ENCODE measurements at regions not wholly inside any gene's neighbourhood (a gene's known extent, or its start where the extent isn't known, plus 50 kb on each side); places are given as distances from the start of the nearest gene placed in this dataset.
"Not testable (repeated sequence)": the region's sequence is repeated elsewhere in the genome, so short reads cannot be mapped to it uniquely, and the experiment has no call there.

- no peak overlapping the region for H3K27ac Mint-ChIP-seq
These were observed 155.1 kb upstream of the TBL1XR1 start for GRCh38 chr3:177352424-177352823.

GRCh38 chr3:177353140-177353539 lies 155.9 kb upstream of the TBL1XR1 start:
- no peak overlapping the region for H3K27ac Mint-ChIP-seq
- no peaks in the 10 kb centered on the region for H3K9me3 Mint-ChIP-seq
- peaks cover 22% of the 10 kb centered on the region for H3K4me1 Mint-ChIP-seq (ENCODE audit: low read depth)
- no peak overlapping the region for H3K4me3 Mint-ChIP-seq
- H3K36me3 Mint-ChIP-seq (ENCODE audit: low read depth), result no peaks in the 10 kb centered on the region
- no peaks in the 10 kb centered on the region for H3K27me3 Mint-ChIP-seq (ENCODE audit: low read depth)

More at GRCh38 chr3:177352424-177352823, 155.1 kb upstream of the TBL1XR1 start:
- H3K9me3 Mint-ChIP-seq, result no peaks in the 10 kb centered on the region
- H3K27me3 Mint-ChIP-seq (ENCODE audit: low read depth), result no peaks in the 10 kb centered on the region
- H3K36me3 Mint-ChIP-seq (ENCODE audit: low read depth), result no peaks in the 10 kb centered on the region
- H3K4me1 Mint-ChIP-seq (ENCODE audit: low read depth), result peaks cover 22% of the 10 kb centered on the region
- H3K4me3 Mint-ChIP-seq, result no peak overlapping the region

GRCh38 chr3:177353879-177354278 lies 156.6 kb upstream of the TBL1XR1 start:
- H3K4me1 Mint-ChIP-seq (ENCODE audit: low read depth), result peaks cover 29% of the 10 kb centered on the region
- H3K4me3 Mint-ChIP-seq; H3K36me3 Mint-ChIP-seq (ENCODE audit: low read depth); H3K27ac Mint-ChIP-seq; H3K27me3 Mint-ChIP-seq (ENCODE audit: low read depth); H3K9me3 Mint-ChIP-seq: not testable (repeated sequence)

GRCh38 chr3:177354466-177354865 lies 157.2 kb upstream of the TBL1XR1 start:
- no peaks in the 10 kb centered on the region for H3K27me3 Mint-ChIP-seq (ENCODE audit: low read depth)
- H3K36me3 Mint-ChIP-seq (ENCODE audit: low read depth), result no peaks in the 10 kb centered on the region
- no peaks in the 10 kb centered on the region for H3K9me3 Mint-ChIP-seq
- H3K27ac Mint-ChIP-seq, result no peak overlapping the region
- H3K4me3 Mint-ChIP-seq, result no peak overlapping the region
- peaks cover 27% of the 10 kb centered on the region for H3K4me1 Mint-ChIP-seq (ENCODE audit: low read depth)

- no peaks in the 10 kb centered on the region for H3K36me3 Mint-ChIP-seq (ENCODE audit: low read depth)
- no peak overlapping the region for H3K27ac Mint-ChIP-seq
- no peak overlapping the region for H3K4me3 Mint-ChIP-seq
- no peaks in the 10 kb centered on the region for H3K9me3 Mint-ChIP-seq
- H3K4me1 Mint-ChIP-seq (ENCODE audit: low read depth), result peaks cover 38% of the 10 kb centered on the region
- H3K27me3 Mint-ChIP-seq (ENCODE audit: low read depth), result peaks cover 3% of the 10 kb centered on the region
These were observed 158.8 kb upstream of the TBL1XR1 start for GRCh38 chr3:177356113-177356512.

- Mint-ChIP-seq H3K9me3 (no peaks in the 10 kb centered on the region), H3K4me1 (ENCODE audit: low read depth) (peaks cover 37% of the 10 kb centered on the region), H3K27ac (peak overlapping the region; percentile 37), H3K4me3 (no peak overlapping the region), H3K27me3 (ENCODE audit: low read depth) (peaks cover 3% of the 10 kb centered on the region), H3K36me3 (ENCODE audit: low read depth) (no peaks in the 10 kb centered on the region)
These were observed 159.7 kb upstream of the TBL1XR1 start for GRCh38 chr3:177356952-177357351.

- Mint-ChIP-seq H3K27me3 (ENCODE audit: low read depth) (peaks cover 3% of the 10 kb centered on the region), H3K27ac (peak overlapping the region; percentile 98), H3K4me3 (peak overlapping the region; percentile 16), H3K4me1 (ENCODE audit: low read depth) (peaks cover 36% of the 10 kb centered on the region), H3K36me3 (ENCODE audit: low read depth) (no peaks in the 10 kb centered on the region), H3K9me3 (no peaks in the 10 kb centered on the region)
These were observed 160.2 kb upstream of the TBL1XR1 start for GRCh38 chr3:177357352-177358090.

GRCh38 chr3:177358091-177358976 lies 161.1 kb upstream of the TBL1XR1 start:
- no peaks in the 10 kb centered on the region for H3K36me3 Mint-ChIP-seq (ENCODE audit: low read depth)

GRCh38 chr3:177358977-177359592 lies 161.8 kb upstream of the TBL1XR1 start:
- H3K36me3 Mint-ChIP-seq (ENCODE audit: low read depth), result no peaks in the 10 kb centered on the region
- peak overlapping the region; percentile 62 for H3K4me3 Mint-ChIP-seq
- peak overlapping the region; percentile 98 for H3K27ac Mint-ChIP-seq
- H3K27me3 Mint-ChIP-seq (ENCODE audit: low read depth), result peaks cover 3% of the 10 kb centered on the region
- H3K4me1 Mint-ChIP-seq (ENCODE audit: low read depth), result peaks cover 38% of the 10 kb centered on the region
- H3K9me3 Mint-ChIP-seq, result no peaks in the 10 kb centered on the region

More at GRCh38 chr3:177358091-177358976, 161.1 kb upstream of the TBL1XR1 start:
- H3K27ac Mint-ChIP-seq, result peak overlapping the region; percentile 98
- H3K4me3 Mint-ChIP-seq, result peak overlapping the region; percentile 62
- no peaks in the 10 kb centered on the region for H3K9me3 Mint-ChIP-seq
- H3K4me1 Mint-ChIP-seq (ENCODE audit: low read depth), result peaks cover 36% of the 10 kb centered on the region
- peaks cover 3% of the 10 kb centered on the region for H3K27me3 Mint-ChIP-seq (ENCODE audit: low read depth)

GRCh38 chr3:177359593-177360357 lies 162.5 kb upstream of the TBL1XR1 start:
- H3K27me3 Mint-ChIP-seq (ENCODE audit: low read depth), result peaks cover 3% of the 10 kb centered on the region
- peak overlapping the region; percentile 80 for H3K4me3 Mint-ChIP-seq
- H3K36me3 Mint-ChIP-seq (ENCODE audit: low read depth), result no peaks in the 10 kb centered on the region
- peak overlapping the region; percentile 98 for H3K27ac Mint-ChIP-seq
- no peaks in the 10 kb centered on the region for H3K9me3 Mint-ChIP-seq
- H3K4me1 Mint-ChIP-seq (ENCODE audit: low read depth), result peaks cover 38% of the 10 kb centered on the region

- peaks cover 34% of the 10 kb centered on the region for H3K4me1 Mint-ChIP-seq (ENCODE audit: low read depth)
- peak overlapping the region; percentile 98 for H3K27ac Mint-ChIP-seq
- peak overlapping the region; percentile 80 for H3K4me3 Mint-ChIP-seq
- H3K36me3 Mint-ChIP-seq (ENCODE audit: low read depth), result no peaks in the 10 kb centered on the region
- H3K27me3 Mint-ChIP-seq (ENCODE audit: low read depth), result peaks cover 3% of the 10 kb centered on the region
- H3K9me3 Mint-ChIP-seq, result no peaks in the 10 kb centered on the region
These were observed 164.0 kb upstream of the TBL1XR1 start for GRCh38 chr3:177361081-177361938.

- Mint-ChIP-seq H3K4me1 (ENCODE audit: low read depth) (peaks cover 28% of the 10 kb centered on the region), H3K9me3 (no peaks in the 10 kb centered on the region), H3K27ac (no peak overlapping the region), H3K4me3 (no peak overlapping the region), H3K36me3 (ENCODE audit: low read depth) (no peaks in the 10 kb centered on the region), H3K27me3 (ENCODE audit: low read depth) (peaks cover 3% of the 10 kb centered on the region)
These were observed 165.3 kb upstream of the TBL1XR1 start for GRCh38 chr3:177362626-177363025.

- Mint-ChIP-seq H3K9me3 (no peaks in the 10 kb centered on the region), H3K4me3 (no peak overlapping the region), H3K4me1 (ENCODE audit: low read depth) (peaks cover 13% of the 10 kb centered on the region), H3K27me3 (ENCODE audit: low read depth) (peaks cover 3% of the 10 kb centered on the region), H3K27ac (no peak overlapping the region), H3K36me3 (ENCODE audit: low read depth) (no peaks in the 10 kb centered on the region)
These were observed 167.0 kb upstream of the TBL1XR1 start for GRCh38 chr3:177364236-177364635.
